B cell (primary cell): ENCODE measurements at regions not wholly inside any gene's neighbourhood (a gene's known extent, or its start where the extent isn't known, plus 50 kb on each side); places are given as distances from the start of the nearest gene placed in this dataset.

Source experiments
- ATAC-seq: fragments of 200-7000 bp; cut with Tn5 transposase; one replicate; pipeline ENCODE4 v1.10.0; 2021; ENCODE audit warnings: low read depth, mild to moderate bottlenecking, moderate number of reproducible peaks, moderate library complexity
- CTCF ChIA-PET: fragments of 350-600 bp; sonication (Branson Sonifier 250); formaldehyde crosslinking; loops from one replicate; lab custom pipeline; 2021; ENCODE audit warnings: antibody characterized with exemption, inconsistent platforms; lab: Charles Lee
- POLR2A ChIA-PET: fragments of 350-600 bp; sonication (Branson Sonifier 250); formaldehyde crosslinking; loops from one replicate; lab custom pipeline; 2021; ENCODE audit warnings: antibody characterized with exemption; lab: Charles Lee
- DNase-seq: peaks from one replicate; pipeline ENCODE4 v3.0.0; 2013
- H2AFZ ChIP-seq: 2 replicates; pipeline ENCODE4 v1.6.1; 2012; ENCODE audit warnings: mild to moderate bottlenecking, low read depth, low read length; ENCODE audit not compliant: insufficient read depth, poor library complexity, severe bottlenecking
- H3K27ac ChIP-seq, 2 donors: 1 replicate in 1 of 2; 2 replicates in 1 of 2; pipeline ENCODE4 v1.5.1; 2012 to 2013; ENCODE audit warnings: low read length in 2 of 2, mild to moderate bottlenecking in 2 of 2, moderate library complexity in 1 of 2
- H3K27me3 ChIP-seq, 4 experiments: fragments of 200-600 bp in 1 of 4; sonication (generic) in 1 of 4; replicated peaks in 1 of 4; 1 replicate in 2 of 4; 2 replicates in 2 of 4; pipeline versions ENCODE4 v1.6.1 to v1.7.0; 2013 to 2016; ENCODE audit warnings: low read length in 3 of 4, mild to moderate bottlenecking in 2 of 4, mixed read lengths in 1 of 4, moderate library complexity in 1 of 4; ENCODE audit not compliant: insufficient read depth in 4 of 4, control insufficient read depth in 3 of 4; ENCODE audit errors: control extremely low read depth in 1 of 4
- H3K36me3 ChIP-seq, 2 experiments: replicated peaks in 1 of 2; 1 replicate in 1 of 2; 2 replicates in 1 of 2; pipeline versions ENCODE4 v1.6.1 to v1.7.1; 2013; ENCODE audit warnings: low read length in 1 of 2; ENCODE audit not compliant: insufficient read depth in 2 of 2, control insufficient read depth in 1 of 2; ENCODE audit errors: control extremely low read depth in 1 of 2, extremely low read depth in 1 of 2
- H3K4me1 ChIP-seq, 2 donors: fragments of 200-600 bp in 1 of 2; sonication (generic) in 1 of 2; 1 replicate in 1 of 2; 2 replicates in 1 of 2; pipeline versions ENCODE4 v1.5.1 to v1.6.1; 2013 to 2017; ENCODE audit warnings: low read length in 2 of 2; ENCODE audit not compliant: control insufficient read depth in 2 of 2, insufficient read depth in 2 of 2
- H3K4me2 ChIP-seq: replicated peaks from 2 replicates; pipeline ENCODE3; 2012; ENCODE audit warnings: mild to moderate bottlenecking, low read depth, low read length; ENCODE audit not compliant: poor library complexity, severe bottlenecking
- H3K4me3 ChIP-seq, 5 experiments: fragments of 200-600 bp in 1 of 5; sonication (generic) in 1 of 5; 1 replicate in 3 of 5; 2 replicates in 2 of 5; pipeline versions ENCODE4 v1.5.1 to v1.7.0; 2011 to 2016; ENCODE audit warnings: low read length in 4 of 5, mild to moderate bottlenecking in 4 of 5, low read depth in 2 of 5, control low read depth in 1 of 5, moderate library complexity in 1 of 5; ENCODE audit not compliant: insufficient read depth in 1 of 5; ENCODE audit errors: control extremely low read depth in 1 of 5, extremely low read depth in 1 of 5
- H3K79me2 ChIP-seq: fragments of 200-600 bp; sonication (generic); one replicate; pipeline ENCODE4 v1.6.0; 2016; ENCODE audit warnings: low read length; ENCODE audit not compliant: control insufficient read depth, insufficient read depth
- H3K9ac ChIP-seq: fragments of 200-600 bp; sonication (generic); 2 replicates; pipeline ENCODE4 v1.6.1; 2017; ENCODE audit warnings: mild to moderate bottlenecking, low read length, moderate library complexity
- H3K9me3 ChIP-seq, 3 donors: one replicate each; pipeline versions ENCODE4 v1.6.1 to v1.7.1; 2013; ENCODE audit warnings: low read length in 2 of 3; ENCODE audit not compliant: control insufficient read depth in 2 of 3, insufficient read depth in 1 of 3; ENCODE audit errors: control extremely low read depth in 1 of 3
- H4K20me1 ChIP-seq: 2 replicates; pipeline ENCODE4 v1.6.0; 2012; ENCODE audit warnings: mild to moderate bottlenecking, low read length; ENCODE audit not compliant: insufficient read depth, control insufficient read depth, poor library complexity, severe bottlenecking
- H3K27ac Mint-ChIP-seq: one replicate; pipeline ENCODE4 v1.8.0; 2021; ENCODE audit warnings: mixed read lengths
- H3K27me3 Mint-ChIP-seq: one replicate; pipeline ENCODE4 v1.8.0; 2021; ENCODE audit warnings: mixed read lengths
- H3K4me1 Mint-ChIP-seq: one replicate; pipeline ENCODE4 v1.8.0; 2021; ENCODE audit warnings: mixed read lengths
- H3K4me3 Mint-ChIP-seq: one replicate; pipeline ENCODE4 v1.8.0; 2021; ENCODE audit warnings: mixed read lengths
- H3K9me3 Mint-ChIP-seq: one replicate; pipeline ENCODE4 v1.8.0; 2022; ENCODE audit warnings: mixed read lengths; ENCODE audit not compliant: insufficient read depth
- EZH2 ChIP-seq: IDR thresholded peaks from 2 replicates; pipeline ENCODE4 v1.6.1; 2012; ENCODE audit warnings: borderline replicate concordance, low read depth, mild to moderate bottlenecking, moderate library complexity, low read length; ENCODE audit not compliant: insufficient read depth, poor library complexity, severe bottlenecking
- WGBS: methylation state at CpG from one replicate; pipeline ENCODE4 v1.1.5; 2013; ENCODE audit warnings: missing lambda C conversion rate; ENCODE audit not compliant: insufficient coverage; 5-methylcytosine and 5-hydroxymethylcytosine counted together
- intact Hi-C: fragments of 100-400 bp; cut with micrococcal nuclease; formaldehyde crosslinking; loops from one replicate; pipeline ENCODE4 v1.10.0; 2022
- TF ChIP-seq, protein P1 (sequence below): fragments of 200-600 bp; IDR thresholded peaks from one replicate; pipeline ENCODE4 v1.8.0; 2022; ENCODE audit warnings: antibody characterized with exemption, mild to moderate bottlenecking

DNA sequence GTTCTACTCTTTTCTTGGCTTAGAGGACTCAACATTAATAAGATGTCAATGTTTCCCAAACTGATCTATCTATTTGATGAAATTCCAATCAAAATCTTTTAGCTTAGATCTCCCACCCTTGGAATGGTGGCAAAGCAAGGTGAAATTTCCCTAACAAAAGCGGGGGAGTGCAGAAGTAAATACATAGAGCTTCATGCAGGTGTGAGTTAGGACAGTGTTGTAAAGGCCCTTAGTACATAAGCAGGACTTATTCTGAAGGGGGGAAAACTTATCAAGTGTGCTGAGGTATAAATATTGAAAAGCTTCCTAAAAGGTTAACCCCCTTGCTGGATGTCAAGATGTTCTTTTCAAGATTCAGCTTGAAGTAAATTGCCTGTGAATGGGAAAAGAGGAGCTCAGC, 608.6 kb upstream of the CELF4 start:
- ATAC-seq (no peak), DNase-seq (no peak)
- WGBS, result 67% methylated on average over 1 of the region's 1 CpG
- no peak overlapping the region for H2AFZ ChIP-seq
- H3K27me3 Mint-ChIP-seq, result no peaks in the 10 kb centered on the region
- H3K4me3 ChIP-seq, result no peak overlapping the region
- no peak overlapping the region for H3K27ac Mint-ChIP-seq
- no peaks in the 10 kb centered on the region for H3K27me3 ChIP-seq
- ChIA-PET CTCF (no interaction called here), POLR2A (no interaction called here)
- H3K9me3 ChIP-seq, result no peaks in the 10 kb centered on the region
- TF ChIP-seq, protein P1, sequence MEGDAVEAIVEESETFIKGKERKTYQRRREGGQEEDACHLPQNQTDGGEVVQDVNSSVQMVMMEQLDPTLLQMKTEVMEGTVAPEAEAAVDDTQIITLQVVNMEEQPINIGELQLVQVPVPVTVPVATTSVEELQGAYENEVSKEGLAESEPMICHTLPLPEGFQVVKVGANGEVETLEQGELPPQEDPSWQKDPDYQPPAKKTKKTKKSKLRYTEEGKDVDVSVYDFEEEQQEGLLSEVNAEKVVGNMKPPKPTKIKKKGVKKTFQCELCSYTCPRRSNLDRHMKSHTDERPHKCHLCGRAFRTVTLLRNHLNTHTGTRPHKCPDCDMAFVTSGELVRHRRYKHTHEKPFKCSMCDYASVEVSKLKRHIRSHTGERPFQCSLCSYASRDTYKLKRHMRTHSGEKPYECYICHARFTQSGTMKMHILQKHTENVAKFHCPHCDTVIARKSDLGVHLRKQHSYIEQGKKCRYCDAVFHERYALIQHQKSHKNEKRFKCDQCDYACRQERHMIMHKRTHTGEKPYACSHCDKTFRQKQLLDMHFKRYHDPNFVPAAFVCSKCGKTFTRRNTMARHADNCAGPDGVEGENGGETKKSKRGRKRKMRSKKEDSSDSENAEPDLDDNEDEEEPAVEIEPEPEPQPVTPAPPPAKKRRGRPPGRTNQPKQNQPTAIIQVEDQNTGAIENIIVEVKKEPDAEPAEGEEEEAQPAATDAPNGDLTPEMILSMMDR, result no peak
- no peak for TF ChIP-seq EZH2
- H4K20me1 ChIP-seq, result no peaks in the 10 kb centered on the region
- H3K9me3 Mint-ChIP-seq, result peaks cover 3% of the 10 kb centered on the region
- no peaks in the 10 kb centered on the region for H3K79me2 ChIP-seq
- H3K4me1 ChIP-seq, result no peaks in the 10 kb centered on the region
- H3K9ac ChIP-seq, result no peak overlapping the region
- intact Hi-C loops, result no loop called here
- no peak overlapping the region for H3K4me3 Mint-ChIP-seq
- no peaks in the 10 kb centered on the region for H3K4me1 Mint-ChIP-seq
- H3K27ac ChIP-seq, result no peak overlapping the region
- no peaks in the 10 kb centered on the region for H3K36me3 ChIP-seq
- H3K4me2 ChIP-seq, result no peak overlapping the region

DNA sequence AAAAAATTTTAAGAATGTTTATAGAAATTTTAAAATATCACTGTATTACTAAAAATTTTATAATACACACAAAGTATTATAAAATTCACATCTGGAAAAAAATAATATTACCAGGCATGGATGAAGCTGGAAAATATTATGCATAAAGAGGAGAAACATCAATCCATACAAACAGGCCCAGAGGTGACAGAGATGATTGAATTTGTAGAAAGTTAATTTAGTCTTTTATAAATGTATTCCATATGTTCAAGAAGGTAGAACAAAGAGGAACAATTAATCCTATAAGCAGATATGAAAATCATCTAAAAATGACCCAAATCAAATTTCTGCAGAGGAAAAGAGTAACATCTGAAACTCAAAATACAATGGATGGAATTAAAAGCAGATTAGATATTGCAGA, 605.2 kb upstream of the CELF4 start:
- no peak overlapping the region for H3K27ac ChIP-seq
- peaks cover 3% of the 10 kb centered on the region for H3K9me3 Mint-ChIP-seq
- no peak overlapping the region for H3K4me3 ChIP-seq
- H3K4me1 ChIP-seq, result no peaks in the 10 kb centered on the region
- H3K27me3 ChIP-seq, result no peaks in the 10 kb centered on the region
- POLR2A ChIA-PET, result no interaction called here
- no peaks in the 10 kb centered on the region for H3K9me3 ChIP-seq
- CTCF ChIA-PET, result no interaction called here
- no peaks in the 10 kb centered on the region for H4K20me1 ChIP-seq
- H3K27me3 Mint-ChIP-seq, result no peaks in the 10 kb centered on the region
- H3K4me3 Mint-ChIP-seq, result no peak overlapping the region
- H2AFZ ChIP-seq, result no peak overlapping the region
- no peaks in the 10 kb centered on the region for H3K4me1 Mint-ChIP-seq
- TF ChIP-seq EZH2, result no peak
- TF ChIP-seq, protein P1, result no peak
- no peak overlapping the region for H3K9ac ChIP-seq
- DNase-seq (no peak), ATAC-seq (no peak)
- intact Hi-C loops, result no loop called here
- H3K79me2 ChIP-seq, result no peaks in the 10 kb centered on the region
- H3K27ac Mint-ChIP-seq, result no peak overlapping the region
- no peaks in the 10 kb centered on the region for H3K36me3 ChIP-seq
- no peak overlapping the region for H3K4me2 ChIP-seq
